HG03520 (cell line): ENCODE measurements at regions not wholly inside any gene's neighbourhood (a gene's known extent, or its start where the extent isn't known, plus 50 kb on each side); places are given as distances from the start of the nearest gene placed in this dataset.
"Not testable (repeated sequence)": the region's sequence is repeated elsewhere in the genome, so short reads cannot be mapped to it uniquely, and the experiment has no call there.

Experiments
- ATAC-seq: cut with Tn5 transposase; IDR thresholded peaks from one replicate; pipeline ENCODE4 v1.9.1; 2021; ENCODE audit warnings: mild to moderate bottlenecking, moderate library complexity; ENCODE audit not compliant: unreplicated experiment

GRCh38 chr6:165012183-165012582 lies 297.2 kb downstream of the C6orf118 start:
- no peak for ATAC-seq

- ATAC-seq, result no peak
These were observed 298.6 kb downstream of the C6orf118 start for GRCh38 chr6:165010556-165011535.

GRCh38 chr6:165008971-165009370 lies 300.4 kb downstream of the C6orf118 start:
- no peak for ATAC-seq

GRCh38 chr6:165002866-165003265 lies 306.5 kb downstream of the C6orf118 start:
- no peak for ATAC-seq

GRCh38 chr6:165002358-165002757 lies 307.0 kb downstream of the C6orf118 start:
- ATAC-seq, result no peak

- ATAC-seq, result no peak
These were observed 307.8 kb downstream of the C6orf118 start for GRCh38 chr6:165001502-165002157.

- ATAC-seq, result no peak
These were observed 311.1 kb downstream of the C6orf118 start for GRCh38 chr6:164998297-164998696.

GRCh38 chr6:164996838-164997237 lies 312.6 kb downstream of the C6orf118 start:
- no peak for ATAC-seq

- ATAC-seq, result no peak
These were observed 317.8 kb downstream of the C6orf118 start for GRCh38 chr6:164991573-164991972.

GRCh38 chr6:164990901-164991300 lies 318.5 kb downstream of the C6orf118 start:
- ATAC-seq, result no peak

- ATAC-seq, result no peak
These were observed 327.0 kb downstream of the C6orf118 start for GRCh38 chr6:164982389-164982788.

- no peak for ATAC-seq
These were observed 342.3 kb downstream of the C6orf118 start for GRCh38 chr6:164967102-164967501.

GRCh38 chr6:164962805-164963204 lies 346.6 kb downstream of the C6orf118 start:
- ATAC-seq, result no peak

- no peak for ATAC-seq
These were observed 362.2 kb downstream of the C6orf118 start for GRCh38 chr6:164947164-164947563.

GRCh38 chr6:164942271-164942670 lies 367.1 kb downstream of the C6orf118 start:
- ATAC-seq, result no peak

- ATAC-seq, result not testable (repeated sequence)
These were observed 376.1 kb downstream of the C6orf118 start for GRCh38 chr6:164933238-164933794.

- no peak for ATAC-seq
These were observed 379.9 kb downstream of the C6orf118 start for GRCh38 chr6:164929408-164929977.

- ATAC-seq, result no peak
These were observed 380.5 kb downstream of the C6orf118 start for GRCh38 chr6:164928728-164929407.

GRCh38 chr6:164928057-164928727 lies 381.2 kb downstream of the C6orf118 start:
- no peak for ATAC-seq
